NCI-H146 (cell line): ENCODE measurements at regions not wholly inside any gene's neighbourhood (a gene's known extent, or its start where the extent isn't known, plus 50 kb on each side); places are given as distances from the start of the nearest gene placed in this dataset.
A peak's percentile ranks its signal among the peaks of the same experiment; 100 is the strongest.
"Not testable (repeated sequence)": the region's sequence is repeated elsewhere in the genome, so short reads cannot be mapped to it uniquely, and the experiment has no call there.

Experiments
- DNase-seq: peaks from one replicate; lab custom pipeline; 2025; lab: John Stamatoyannopoulos, UW

DNA sequence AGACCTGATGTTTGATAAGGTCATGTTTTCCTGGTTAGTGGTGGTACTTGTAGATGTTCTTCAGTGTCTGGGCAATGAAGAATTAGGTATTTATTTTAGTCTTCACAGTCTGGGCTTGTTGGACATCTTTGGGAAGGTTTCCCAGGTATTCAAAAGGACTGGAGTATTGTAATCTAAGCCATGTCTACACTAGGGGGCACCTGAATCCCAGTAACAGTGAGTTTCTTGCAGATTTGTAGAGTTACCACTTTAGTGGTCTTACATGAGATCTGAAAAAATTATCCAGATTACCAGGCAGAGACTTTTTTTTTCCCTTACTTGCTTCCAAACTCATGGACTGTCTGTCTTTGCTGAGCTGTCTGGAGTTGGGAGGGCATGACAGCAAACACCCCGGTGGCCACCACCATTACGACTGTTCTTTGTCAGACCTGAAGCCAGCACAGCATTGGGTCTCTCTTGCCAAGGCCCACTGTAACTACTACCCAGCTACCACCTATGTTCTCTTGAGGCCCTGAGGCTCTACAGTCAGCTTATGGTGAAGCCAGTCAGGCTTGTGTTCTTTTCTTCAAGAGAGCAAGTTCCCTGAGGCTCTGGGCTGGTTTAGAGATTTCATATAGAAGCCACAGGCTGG is 820.7 kb upstream of the FBXO33 start:
- DNase-seq = no peak

DNA sequence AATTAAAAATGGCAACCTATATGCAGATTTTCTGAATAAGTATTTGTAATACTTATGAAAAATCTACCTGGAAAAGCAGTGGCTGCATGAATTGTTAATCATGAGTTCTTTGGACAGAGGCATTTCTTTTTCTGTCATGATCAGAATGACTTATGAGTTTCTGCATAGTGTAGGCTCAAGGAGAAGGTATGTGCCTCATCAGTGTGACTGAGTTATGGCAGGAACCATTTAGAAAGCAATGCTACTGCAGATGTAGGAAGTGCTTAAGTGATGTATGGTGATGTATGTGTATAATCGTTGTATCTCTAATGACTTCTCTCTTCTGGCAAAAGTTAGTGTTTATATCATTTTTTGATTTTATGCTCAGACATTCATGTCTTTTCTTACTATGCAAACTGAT is 816.4 kb upstream of the FBXO33 start:
- no peak for DNase-seq

DNA sequence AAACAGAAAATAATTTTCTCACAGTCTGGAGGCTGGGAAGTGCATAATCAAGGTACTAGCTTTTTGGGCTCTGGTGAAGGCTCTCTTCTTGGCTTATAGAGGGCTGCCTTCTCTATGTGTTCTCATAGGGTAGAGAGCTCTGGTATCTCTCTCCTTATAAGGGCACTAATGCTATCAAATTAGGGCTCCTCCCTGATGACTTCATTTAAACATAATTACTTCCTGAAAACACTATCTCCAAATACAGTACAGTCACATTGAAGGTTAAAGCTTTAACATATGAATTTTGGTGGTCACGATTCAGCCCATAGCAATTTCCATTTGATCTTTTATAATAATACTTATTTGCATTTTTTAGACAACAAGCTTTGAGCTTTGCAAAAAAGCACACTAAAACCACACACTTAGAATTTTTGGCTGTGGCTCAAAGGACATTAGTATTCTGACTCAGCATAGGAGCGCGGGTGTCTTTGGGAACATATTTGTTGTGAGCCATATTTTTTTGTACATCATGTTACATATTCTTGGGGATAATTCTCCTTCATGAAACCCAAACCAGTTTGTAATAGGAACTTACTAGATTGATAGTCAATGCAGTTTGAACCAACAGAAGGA is 808.1 kb upstream of the FBXO33 start:
- DNase-seq = no peak

DNA sequence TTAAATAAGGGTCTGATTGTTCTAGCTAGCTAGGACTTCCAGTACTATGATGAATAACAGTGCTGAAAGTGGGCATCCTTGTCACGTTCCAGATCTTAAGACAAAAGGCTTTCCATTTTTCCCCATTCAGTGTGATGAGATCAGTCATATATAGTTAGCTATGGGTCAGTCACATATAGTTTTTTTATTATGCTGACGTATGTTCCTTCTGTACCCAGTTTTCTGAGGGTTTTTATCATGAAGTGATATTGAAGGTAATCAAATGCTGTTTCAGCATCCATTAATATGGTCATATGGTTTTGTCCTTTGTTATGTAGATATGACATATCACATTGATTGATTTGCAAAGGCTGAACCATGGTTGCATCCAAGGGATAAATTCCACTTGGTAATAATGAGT is 800.1 kb upstream of the FBXO33 start:
- DNase-seq = no peak

DNA sequence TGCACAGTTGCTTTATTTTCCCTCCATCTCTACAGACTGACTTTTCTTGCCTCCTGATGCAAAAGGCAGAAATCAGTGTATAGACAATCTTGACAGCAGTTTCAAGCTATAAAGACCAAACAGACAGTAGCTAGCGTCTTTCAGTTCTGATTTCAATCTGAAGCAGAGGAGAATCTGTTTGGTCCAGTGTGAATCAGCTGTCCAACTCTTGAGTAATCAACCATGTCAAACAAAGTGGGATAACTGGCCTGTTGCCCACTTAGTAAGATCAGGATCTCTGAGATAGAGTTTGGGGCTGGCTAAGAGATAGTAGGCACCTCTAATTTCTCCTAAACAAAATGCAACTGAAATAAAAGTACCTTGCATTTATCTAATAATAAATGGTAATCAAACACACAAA is 797.4 kb upstream of the FBXO33 start:
- DNase-seq = no peak

DNA sequence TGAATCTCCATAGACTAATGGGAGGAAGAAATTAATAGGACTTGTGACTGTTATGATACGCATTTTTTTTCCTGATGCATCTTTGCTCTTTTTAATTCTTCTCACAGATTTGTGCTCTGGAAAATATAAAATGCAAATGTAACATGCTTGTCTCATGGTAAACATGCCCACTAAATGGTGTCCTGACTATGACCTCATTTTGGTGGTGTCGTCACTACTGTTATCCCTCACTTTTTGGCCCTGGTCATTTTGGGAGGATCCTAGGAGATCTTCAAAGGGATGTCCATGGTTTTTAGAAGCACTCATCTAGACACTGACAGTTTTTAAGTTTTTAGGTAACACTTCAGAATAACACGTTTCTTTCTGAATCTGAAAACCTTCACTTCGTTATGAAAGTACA is 790.8 kb upstream of the FBXO33 start:
- no peak for DNase-seq

DNA sequence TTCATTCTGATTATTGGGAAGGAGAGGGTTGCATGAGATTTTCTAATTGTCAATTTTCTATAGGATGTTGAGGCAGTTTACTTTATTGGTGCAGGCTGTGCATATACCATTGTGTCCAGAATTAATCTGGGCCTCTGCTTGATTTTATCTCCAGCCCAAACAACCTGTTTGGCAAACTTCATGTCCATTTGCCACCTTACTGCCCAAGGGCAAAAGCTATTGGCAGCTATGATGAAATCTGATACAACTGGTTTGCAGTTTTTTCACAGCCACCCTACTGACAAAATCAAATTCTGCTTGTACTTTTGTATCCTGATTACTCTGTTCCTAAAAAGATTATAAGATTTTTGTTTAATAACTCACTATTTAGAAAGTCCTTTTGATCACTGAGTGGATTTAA is 789.2 kb upstream of the FBXO33 start:
- peak; percentile 17 for DNase-seq

DNA sequence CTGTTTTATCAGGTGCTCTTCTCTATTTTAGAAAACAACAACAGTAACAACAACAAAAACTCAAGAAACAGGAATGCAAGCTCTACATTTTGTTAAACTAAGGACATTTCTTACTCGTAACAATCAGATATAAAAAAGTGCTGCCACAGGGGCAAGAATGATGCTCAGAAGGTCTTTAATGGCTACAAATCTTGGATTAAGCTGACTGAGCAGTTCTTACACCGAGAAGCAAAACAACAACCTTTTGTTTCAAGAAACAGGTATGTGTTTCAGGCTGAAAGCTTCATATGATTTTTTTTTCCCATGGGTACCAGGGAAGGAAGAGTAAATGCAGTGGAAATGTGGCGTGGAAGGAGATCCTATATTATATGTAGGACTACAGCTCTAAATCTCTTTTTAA is 786.8 kb upstream of the FBXO33 start:
- DNase-seq = no peak

DNA sequence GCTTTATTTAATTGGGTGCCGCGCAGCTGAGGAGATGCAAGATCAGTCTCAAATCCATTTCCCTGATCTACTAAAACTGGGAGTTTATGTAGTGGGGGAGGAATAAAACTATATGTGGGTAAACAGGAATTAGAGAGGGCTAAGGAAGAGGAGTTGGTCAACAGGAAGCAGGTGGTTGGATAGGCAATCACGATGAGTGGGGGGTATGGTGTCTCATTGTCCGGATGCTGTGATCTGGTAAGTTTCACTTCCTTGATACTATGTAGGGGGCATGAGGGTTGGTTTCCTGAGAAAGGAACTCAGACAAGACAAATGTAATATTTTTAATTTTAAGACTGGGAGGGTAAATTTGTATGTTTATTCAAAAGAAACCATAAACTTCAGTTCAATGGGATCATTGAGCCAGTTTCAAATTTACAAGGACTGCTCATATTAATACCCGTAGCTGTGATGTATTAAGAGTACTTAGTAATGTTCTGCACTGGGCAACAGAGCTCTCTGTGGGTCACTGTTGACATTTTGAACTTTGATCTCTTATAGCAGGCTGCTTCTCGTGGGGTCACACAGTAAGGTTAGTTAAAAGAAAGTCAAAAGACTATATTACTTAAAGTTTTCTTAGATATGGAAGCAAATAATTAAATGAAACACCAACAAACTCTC is 786.2 kb upstream of the FBXO33 start:
- no peak for DNase-seq

DNA sequence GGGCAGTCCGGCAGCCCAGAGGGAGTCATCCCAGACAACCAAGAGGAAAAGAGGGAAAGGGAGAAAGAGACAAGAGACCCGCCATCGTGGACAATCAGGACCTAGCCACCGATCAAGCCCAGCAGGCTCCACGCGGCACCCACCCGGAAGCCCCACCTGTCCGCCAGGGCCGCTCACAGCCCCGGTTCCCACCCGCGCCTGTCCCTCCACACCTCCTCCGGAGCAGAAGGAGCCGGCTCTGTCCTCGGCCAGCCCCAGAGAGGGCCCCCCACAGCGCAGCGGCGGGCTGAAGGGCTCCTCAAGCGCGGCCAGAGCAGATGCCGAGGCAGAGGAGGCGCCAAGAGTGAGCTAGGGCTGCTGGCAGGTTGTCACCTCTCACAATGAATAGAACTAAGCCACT is 784.7 kb upstream of the FBXO33 start:
- peak; percentile 4 for DNase-seq

DNA sequence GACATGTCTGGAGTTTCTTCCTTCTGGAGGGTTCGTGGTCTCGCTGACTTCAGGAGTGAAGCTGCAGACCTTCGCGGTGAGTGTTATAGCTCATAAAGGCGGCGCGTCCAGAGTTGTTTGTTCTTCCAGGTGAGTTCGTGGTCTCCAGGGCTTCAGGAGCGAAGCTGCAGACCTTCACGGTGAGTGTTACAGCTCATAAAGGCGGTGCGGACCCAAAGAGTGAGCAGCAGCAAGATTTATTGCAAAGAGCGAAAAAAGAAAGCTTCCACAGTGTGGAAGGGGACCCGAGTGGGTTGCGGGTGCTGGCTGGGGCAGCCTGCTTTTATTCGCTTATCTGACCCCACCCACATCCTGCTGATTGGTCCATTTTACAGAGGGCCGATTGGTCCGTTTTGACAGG is 784.2 kb upstream of the FBXO33 start:
- DNase-seq = not testable (repeated sequence)

DNA sequence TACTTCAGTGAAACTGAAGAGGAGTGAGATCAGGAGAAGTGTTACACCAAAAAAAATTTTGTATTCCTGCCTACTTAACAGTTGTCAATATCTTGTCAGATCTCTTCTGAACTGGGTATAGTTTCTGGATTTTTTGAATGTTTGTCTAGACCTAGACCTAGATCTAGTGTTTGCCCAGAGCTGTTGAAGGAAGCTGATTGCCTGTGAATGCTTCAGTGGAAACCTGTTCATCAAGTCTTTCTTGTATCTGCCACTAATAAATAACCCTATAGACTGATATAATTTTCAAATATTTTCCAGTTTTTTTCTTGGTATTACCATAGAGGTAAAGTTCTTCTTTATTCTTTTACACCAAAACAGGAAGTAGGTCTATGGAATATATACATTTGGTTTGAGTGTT is 781.5 kb upstream of the FBXO33 start:
- no peak for DNase-seq

DNA sequence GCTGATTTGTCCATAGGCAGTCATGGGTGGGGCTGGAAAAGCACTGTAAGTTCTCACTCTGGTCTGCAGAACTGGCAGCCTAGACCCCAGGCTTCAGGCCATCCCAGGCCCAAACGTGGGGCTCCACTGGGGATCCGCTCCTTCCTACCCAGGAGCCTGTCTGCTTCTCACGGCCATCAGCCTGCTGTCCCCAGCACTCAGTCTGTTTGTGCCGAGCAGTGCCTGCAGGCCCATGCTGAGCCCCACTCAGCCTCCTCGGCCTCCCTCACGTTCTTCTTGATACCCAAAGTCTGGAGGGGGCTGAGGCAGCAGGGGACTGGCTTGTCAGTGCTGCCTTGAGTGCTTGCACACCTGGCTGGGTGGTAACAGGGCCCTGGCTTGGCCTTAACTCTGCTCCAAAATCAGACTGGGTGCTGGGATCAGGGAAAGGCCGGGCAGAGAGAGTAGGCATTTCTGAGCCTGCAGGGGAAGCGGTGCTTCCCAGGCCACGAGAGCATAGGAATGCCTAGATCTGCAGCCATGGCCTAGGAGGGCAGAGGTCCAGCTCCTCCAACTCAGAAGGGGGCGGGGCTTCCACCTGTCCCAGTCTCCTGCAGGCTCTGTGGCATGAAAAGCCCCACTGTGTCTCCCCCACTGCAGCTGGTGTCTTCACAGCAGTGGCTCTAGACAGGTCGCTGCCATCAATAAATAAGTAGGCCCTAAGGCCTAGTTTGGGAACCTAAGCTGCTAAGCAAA is 772.4 kb upstream of the FBXO33 start:
- DNase-seq = no peak

DNA sequence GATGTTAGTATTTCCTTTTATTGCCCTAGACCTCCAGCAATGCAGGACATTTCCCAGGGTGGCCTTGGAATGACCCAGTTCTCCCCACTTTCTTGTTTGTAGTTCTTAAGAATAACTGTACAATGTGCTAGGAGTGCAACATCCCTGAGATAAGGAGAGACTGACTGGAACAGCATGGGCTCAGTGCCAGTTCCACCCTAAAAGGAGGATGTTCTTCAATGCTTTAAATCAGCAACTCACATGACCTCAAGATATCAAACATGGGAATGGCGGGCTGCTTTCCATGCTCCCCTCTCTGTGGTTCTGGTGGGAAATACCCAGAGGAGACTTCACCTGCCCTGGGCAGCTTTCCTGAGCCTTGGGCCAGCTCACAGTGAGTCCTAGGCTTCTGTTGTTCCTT is 766.9 kb upstream of the FBXO33 start:
- no peak for DNase-seq

DNA sequence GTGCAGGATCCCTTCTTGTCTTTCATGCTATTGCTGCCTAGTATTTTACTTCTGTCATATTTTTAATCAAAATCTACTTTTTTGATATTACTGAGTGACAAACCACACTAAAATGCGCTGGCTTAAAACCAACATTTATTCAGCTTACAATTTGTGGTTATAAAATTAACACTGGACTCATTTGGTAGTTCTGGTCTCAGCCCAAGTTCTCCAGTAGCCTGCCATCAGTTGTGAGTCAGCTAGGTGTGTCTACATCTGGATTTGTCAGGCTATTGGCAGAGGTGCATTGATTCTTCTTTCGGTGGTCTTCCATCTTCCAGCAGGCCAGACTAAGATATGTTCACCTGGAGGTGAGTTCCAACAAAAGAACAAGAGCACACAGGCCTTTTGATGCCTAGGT is 765.1 kb upstream of the FBXO33 start:
- no peak for DNase-seq

DNA sequence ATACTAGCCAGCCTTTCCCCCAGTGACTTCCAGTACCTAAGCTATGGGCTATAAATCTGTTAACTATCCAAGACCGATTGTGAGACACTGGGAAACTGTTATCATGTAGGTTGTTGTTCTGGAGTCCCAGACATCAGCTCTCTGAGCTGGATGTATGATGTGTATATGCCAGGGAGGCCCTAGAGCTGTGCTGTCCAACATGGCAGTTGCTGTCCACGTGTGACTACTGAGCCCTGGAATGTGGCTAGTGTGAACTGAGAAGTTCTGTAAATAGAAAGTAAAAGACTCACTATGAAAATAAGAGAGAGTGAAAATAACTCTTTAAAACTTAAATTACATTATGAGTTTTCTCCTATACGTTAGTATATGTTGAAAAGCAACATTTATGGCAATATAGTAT is 755.8 kb upstream of the FBXO33 start:
- DNase-seq = no peak

DNA sequence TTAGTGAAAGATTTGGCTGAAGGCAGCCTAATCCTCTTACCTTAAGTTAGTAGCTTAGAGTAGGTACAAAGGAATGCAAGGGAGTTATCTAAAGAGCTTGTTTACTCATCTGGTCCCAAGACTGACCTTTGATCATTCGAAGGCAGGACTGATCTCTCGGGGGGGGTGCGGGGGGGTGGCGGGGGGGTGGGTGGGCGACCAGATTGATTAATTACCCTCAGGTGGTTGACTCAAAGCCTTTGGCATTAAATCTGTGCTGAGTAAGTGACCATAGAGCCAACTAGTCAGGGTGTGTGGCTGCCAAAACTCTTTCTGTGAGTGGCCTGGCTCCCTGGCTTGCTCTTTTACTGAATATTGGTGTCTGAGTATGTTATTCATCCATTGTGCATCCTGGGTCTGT is 731.9 kb upstream of the FBXO33 start:
- DNase-seq = no peak

DNA sequence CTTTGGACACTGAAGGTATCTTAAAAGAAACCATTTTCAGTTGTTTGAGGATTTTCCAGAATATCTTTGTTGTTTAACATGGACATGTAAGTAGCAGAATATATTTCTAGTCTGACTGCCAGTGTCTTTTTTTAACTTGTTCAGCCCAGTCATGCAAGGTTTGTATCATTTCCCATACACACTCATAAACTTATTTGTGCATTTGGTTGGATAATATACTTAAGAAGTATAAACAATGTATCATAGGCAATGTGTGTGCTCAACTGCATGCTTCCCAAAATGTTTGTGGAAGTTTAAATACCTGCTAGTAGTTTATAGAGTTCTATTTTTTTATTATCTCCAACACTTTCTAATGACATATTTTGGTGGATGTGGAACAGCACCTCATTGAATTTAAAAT is 707.4 kb upstream of the FBXO33 start:
- DNase-seq = no peak

DNA sequence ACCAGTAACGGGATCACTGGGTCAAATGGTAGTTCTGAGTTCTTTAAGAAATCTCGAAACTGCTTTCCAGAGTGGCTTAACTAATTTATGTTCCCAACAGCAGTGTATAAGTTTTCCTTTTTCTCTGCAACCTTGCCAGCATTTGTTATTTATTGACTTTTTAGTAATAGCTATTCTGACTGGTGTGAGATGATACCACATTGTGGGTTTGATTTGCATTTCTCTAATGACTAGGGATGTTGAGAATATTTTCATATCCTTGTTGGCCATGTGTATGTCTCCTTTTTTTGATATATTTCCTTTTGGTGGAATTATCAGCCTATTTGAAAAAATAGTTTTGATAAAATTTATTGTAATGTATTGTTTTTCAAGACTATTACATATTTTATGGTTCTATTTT is 701.2 kb upstream of the FBXO33 start:
- DNase-seq = no peak

DNA sequence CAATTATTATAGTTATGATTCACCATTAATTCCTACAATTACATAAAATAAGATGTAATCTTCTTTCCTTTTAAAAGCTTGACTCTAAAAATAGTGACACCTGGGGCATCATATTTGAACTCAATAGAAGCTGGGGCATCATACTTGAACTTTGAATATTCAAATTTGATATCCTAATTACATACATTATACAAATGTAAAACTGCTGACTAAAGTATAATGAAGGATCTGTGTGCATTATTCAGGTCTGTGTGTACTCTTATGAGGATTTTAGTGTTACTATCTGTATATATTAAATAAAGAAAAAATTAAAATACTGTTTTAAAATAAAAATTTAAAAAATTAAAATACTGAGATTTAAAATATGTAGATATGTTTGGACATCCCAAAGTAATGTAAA is 696.9 kb upstream of the FBXO33 start:
- DNase-seq = no peak

DNA sequence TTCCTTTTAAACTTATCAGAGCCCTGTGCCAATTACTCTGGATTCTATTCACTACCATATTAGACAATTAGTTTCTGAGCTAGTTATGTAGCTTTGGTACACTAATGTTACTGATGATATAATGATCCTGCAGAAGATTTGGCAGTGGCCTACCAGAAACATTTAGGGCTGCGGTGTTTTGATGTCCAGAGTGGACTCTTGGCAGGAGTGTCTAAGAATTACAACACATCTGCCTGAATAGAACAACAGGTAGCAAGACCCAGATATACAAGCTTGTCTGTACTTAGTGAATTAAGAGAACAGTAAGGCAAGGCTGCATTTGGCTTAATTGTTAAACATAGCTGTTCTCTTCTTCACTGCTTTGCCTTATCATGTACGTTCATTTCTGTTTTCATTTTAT is 691.6 kb upstream of the FBXO33 start:
- no peak for DNase-seq

DNA sequence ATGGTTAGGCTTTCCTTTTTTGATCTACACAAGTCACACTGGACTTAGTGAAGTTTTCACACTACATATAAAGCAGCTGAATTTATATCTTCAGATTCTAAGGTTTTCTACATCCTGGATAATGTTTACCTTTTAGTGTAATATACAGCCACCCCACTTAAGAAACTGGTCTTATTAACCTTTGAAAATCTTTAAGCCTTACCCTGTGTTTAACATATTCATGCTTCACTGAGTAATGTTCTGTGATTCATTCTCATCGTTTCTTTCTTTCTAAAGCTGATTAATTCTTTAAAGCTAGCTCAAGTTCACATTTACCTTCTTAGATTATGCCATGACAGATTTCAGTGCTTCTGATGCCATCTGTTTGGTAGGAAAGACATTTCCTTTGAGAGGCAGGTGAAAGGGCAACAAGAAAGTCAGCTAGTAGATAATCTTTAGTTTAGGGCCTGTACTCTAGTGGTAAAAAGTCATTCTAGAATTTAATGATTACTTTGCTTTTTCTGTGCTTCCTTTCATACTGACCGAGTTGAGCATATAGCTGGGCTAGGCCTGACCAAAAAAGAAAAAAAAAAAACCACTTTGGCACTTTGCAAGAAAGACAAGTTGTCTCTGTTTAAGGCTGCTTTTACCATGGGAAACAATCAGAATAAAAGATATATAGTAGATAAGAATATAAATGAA is 690.9 kb upstream of the FBXO33 start:
- no peak for DNase-seq

DNA sequence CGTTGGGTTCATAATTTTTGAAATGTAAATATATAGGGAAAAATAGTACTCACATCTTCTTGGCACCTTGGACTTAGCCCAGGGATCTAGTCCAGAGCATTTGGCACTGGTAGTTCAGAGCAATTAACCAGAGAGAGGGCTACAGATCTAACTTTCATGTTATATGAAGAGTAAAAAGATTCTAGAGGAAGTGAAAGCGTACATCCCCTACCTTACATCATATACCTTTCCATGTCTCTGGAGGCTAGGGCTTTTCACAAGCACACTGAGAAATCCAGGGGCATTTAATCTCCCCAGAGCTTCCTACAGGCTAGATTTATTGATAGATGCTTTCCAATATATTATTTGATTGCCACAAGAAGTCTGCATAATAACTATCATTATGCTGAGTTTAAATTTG is 687.5 kb upstream of the FBXO33 start:
- no peak for DNase-seq
